ENCODE measurements at regions not wholly inside any gene's neighbourhood (a gene's known extent, or its start where the extent isn't known, plus 50 kb on each side); places are given as distances from the start of the nearest gene placed in this dataset.

DNA sequence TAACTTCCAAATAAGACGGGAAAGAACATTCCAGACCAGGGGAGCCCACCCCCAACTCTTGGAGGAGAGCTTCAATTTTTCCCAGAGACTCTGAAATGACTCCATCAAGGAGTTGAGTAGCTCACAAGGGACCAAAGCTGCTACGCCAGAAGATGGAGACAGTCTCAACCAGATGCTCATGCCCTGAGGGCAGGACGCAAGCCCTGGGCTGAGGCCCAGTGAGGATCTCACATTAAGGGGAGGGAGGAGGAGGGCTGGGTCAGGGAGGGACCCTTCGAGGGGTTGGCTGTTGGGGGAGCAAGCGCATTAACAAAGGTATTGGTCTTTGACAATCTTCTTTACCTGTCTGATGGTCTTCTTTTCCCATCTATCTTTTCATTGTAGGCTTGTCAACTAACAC is 141.3 kb upstream of the SLC1A4 start:
- TF ChIP-seq EZH2 (IDR thresholded peaks at IDR 0.05; ENCODE audit: borderline replicate concordance, low read depth, low read length, severe bottlenecking): no peak
- TF ChIP-seq, protein P1, sequence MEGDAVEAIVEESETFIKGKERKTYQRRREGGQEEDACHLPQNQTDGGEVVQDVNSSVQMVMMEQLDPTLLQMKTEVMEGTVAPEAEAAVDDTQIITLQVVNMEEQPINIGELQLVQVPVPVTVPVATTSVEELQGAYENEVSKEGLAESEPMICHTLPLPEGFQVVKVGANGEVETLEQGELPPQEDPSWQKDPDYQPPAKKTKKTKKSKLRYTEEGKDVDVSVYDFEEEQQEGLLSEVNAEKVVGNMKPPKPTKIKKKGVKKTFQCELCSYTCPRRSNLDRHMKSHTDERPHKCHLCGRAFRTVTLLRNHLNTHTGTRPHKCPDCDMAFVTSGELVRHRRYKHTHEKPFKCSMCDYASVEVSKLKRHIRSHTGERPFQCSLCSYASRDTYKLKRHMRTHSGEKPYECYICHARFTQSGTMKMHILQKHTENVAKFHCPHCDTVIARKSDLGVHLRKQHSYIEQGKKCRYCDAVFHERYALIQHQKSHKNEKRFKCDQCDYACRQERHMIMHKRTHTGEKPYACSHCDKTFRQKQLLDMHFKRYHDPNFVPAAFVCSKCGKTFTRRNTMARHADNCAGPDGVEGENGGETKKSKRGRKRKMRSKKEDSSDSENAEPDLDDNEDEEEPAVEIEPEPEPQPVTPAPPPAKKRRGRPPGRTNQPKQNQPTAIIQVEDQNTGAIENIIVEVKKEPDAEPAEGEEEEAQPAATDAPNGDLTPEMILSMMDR (IDR thresholded peaks at IDR 0.05; ENCODE audit: borderline replicate concordance, extremely low read depth, low read length, poor library complexity, severe bottlenecking): no peak

Measured in DND-41 (cell line).